A549 (cell line): ENCODE measurements at regions not wholly inside any gene's neighbourhood (a gene's known extent, or its start where the extent isn't known, plus 50 kb on each side); places are given as distances from the start of the nearest gene placed in this dataset.

Experiments used
- CEBPB ChIP-seq, 2 experiments: fragments of >200 bp in 1 of 2; sonication (Bioruptor Twin) in 1 of 2; formaldehyde crosslinking in 1 of 2; IDR thresholded peaks; 2 replicates each; pipeline ENCODE4 v1.6.1; 2012 to 2016
- CTCF ChIP-seq: fragments of >200 bp; sonication (Bioruptor Twin); formaldehyde crosslinking; IDR thresholded peaks from 3 replicates; pipeline ENCODE4 v1.5.1; 2016
- EP300 ChIP-seq, 2 experiments: fragments of >200 bp; sonication (Bioruptor Twin); formaldehyde crosslinking; IDR thresholded peaks; 2 replicates in 1 of 2; 3 replicates in 1 of 2; pipeline ENCODE4 v1.6.1; 2016 to 2017
- MAFK ChIP-seq: fragments of 450-650 bp; IDR thresholded peaks from 2 replicates; pipeline ENCODE4 v1.6.1; 2014; ENCODE audit not compliant: partially characterized antibody
- MAX ChIP-seq: IDR thresholded peaks from 2 replicates; pipeline ENCODE4 v1.6.1; 2012
- MAZ ChIP-seq: fragments of 150-350 bp; IDR thresholded peaks from 2 replicates; pipeline ENCODE4 v1.6.1; 2014; ENCODE audit warnings: antibody characterized with exemption, low read depth, low read length, borderline replicate concordance
- NR3C1 ChIP-seq: fragments of >200 bp; sonication (Bioruptor Twin); formaldehyde crosslinking; IDR thresholded peaks from 3 replicates; pipeline ENCODE4 v1.6.1; 2017
- POLR2A ChIP-seq: IDR thresholded peaks from 2 replicates; pipeline ENCODE4 v1.6.1; 2012; ENCODE audit warnings: mild to moderate bottlenecking, low read length
- RCOR1 ChIP-seq: fragments of 150-350 bp; IDR thresholded peaks from 2 replicates; pipeline ENCODE4 v1.6.1; 2014; ENCODE audit warnings: antibody characterized with exemption, low read length, low read depth
- REST ChIP-seq: fragments of 200-600 bp; sonication (generic); IDR thresholded peaks from 2 replicates; pipeline ENCODE4 v1.6.1; 2016; ENCODE audit warnings: antibody characterized with exemption, mild to moderate bottlenecking, moderate library complexity
- SMC3 ChIP-seq: fragments of >200 bp; sonication (Bioruptor Twin); formaldehyde crosslinking; IDR thresholded peaks from 3 replicates; pipeline ENCODE4 v1.6.1; 2018; ENCODE audit warnings: inconsistent platforms
- USF2 ChIP-seq: fragments of 450-650 bp; IDR thresholded peaks from 2 replicates; pipeline ENCODE4 v1.6.1; 2014; ENCODE audit warnings: antibody characterized with exemption

- TF ChIP-seq CEBPB (IDR thresholded peaks at IDR 0.05) (no peak), SMC3 (no peak), CTCF (no peak), USF2 (no peak), MAFK (no peak), MAX (no peak), POLR2A (no peak), REST (no peak), NR3C1 (no peak), MAZ (no peak), RCOR1 (no peak), EP300 (IDR thresholded peaks at IDR 0.05) (no peak)
Observed at GRCh38 chr1:60581455-60582220, 500.7 kb upstream of the NFIA start.
